PC-9 (cell line): ENCODE measurements at regions not wholly inside any gene's neighbourhood (a gene's known extent, or its start where the extent isn't known, plus 50 kb on each side); places are given as distances from the start of the nearest gene placed in this dataset.

Experiments used
- BruUV-seq: library from RNA; stranded (reverse); fragments of 400-500 nt; replicated peaks from 2 replicates; lab custom pipeline; 2021; lab: Mats Ljungman, UMichigan
- CTCF ChIA-PET: fragments of 300-600 bp; sonication (Branson Sonifier 250); formaldehyde crosslinking; loops from one replicate; lab custom pipeline; 2022; ENCODE audit warnings: antibody characterized with exemption; lab: Charles Lee
- POLR2A ChIA-PET: fragments of 300-600 bp; sonication (Branson Sonifier 250); formaldehyde crosslinking; loops from one replicate; lab custom pipeline; 2022; ENCODE audit warnings: antibody characterized with exemption; ENCODE audit not compliant: unreplicated experiment; lab: Charles Lee
- DNase-seq, 2 experiments: peaks; one replicate each; pipeline versions ENCODE4 v3.0.0 to v3.0.0-alpha.2; 2015 to 2022; ENCODE audit warnings: mixed read lengths in 1 of 2
- H2AFZ ChIP-seq: fragments of 200-600 bp; sonication (generic); 2 replicates; pipeline ENCODE4 v1.8.1; 2017; ENCODE audit warnings: antibody characterized with exemption
- H3F3A ChIP-seq: fragments of 200-600 bp; sonication (generic); 2 replicates; pipeline ENCODE4 v1.8.1; 2017; ENCODE audit warnings: antibody characterized with exemption, mild to moderate bottlenecking, low read depth; ENCODE audit not compliant: insufficient read depth
- H3K27ac ChIP-seq: fragments of 200-600 bp; sonication (generic); 2 replicates; pipeline ENCODE4 v1.6.1; 2016; ENCODE audit warnings: mixed run types
- H3K27me3 ChIP-seq: fragments of 200-600 bp; sonication (generic); 2 replicates; pipeline ENCODE4 v1.6.1; 2016; ENCODE audit warnings: low read depth, mixed run types; ENCODE audit not compliant: insufficient read depth
- H3K36me3 ChIP-seq: fragments of 200-600 bp; sonication (generic); 2 replicates; pipeline ENCODE4 v1.6.1; 2016; ENCODE audit warnings: low read depth, mixed run types
- H3K4me1 ChIP-seq: fragments of 200-600 bp; sonication (generic); replicated peaks from 2 replicates; pipeline ENCODE4 v1.6.1; 2016; ENCODE audit warnings: mixed run types; ENCODE audit not compliant: insufficient read depth
- H3K4me2 ChIP-seq: fragments of 200-600 bp; sonication (generic); 2 replicates; pipeline ENCODE4 v1.6.1; 2017; ENCODE audit warnings: mixed run types
- H3K4me3 ChIP-seq: fragments of 200-600 bp; sonication (generic); 2 replicates; pipeline ENCODE4 v1.6.1; 2016; ENCODE audit warnings: mixed run types
- H3K79me2 ChIP-seq: fragments of 200-600 bp; sonication (generic); 2 replicates; pipeline ENCODE4 v1.6.1; 2017; ENCODE audit warnings: low read depth, mixed run types
- H3K9me2 ChIP-seq: fragments of 200-600 bp; sonication (generic); 2 replicates; pipeline ENCODE4 v1.8.1; 2017; ENCODE audit warnings: mild to moderate bottlenecking; ENCODE audit not compliant: insufficient read depth
- H3K9me3 ChIP-seq: fragments of 200-600 bp; sonication (generic); 2 replicates; pipeline ENCODE4 v1.8.1; 2016; ENCODE audit warnings: low read depth; ENCODE audit not compliant: insufficient read depth
- H4K20me1 ChIP-seq: fragments of 200-600 bp; sonication (generic); 2 replicates; pipeline ENCODE4 v1.8.1; 2017; ENCODE audit not compliant: insufficient read depth
- CTCF ChIP-seq: fragments of 200-600 bp; sonication (generic); conservative IDR thresholded peaks from 2 replicates; pipeline ENCODE4 v1.6.1; 2017; ENCODE audit warnings: mixed run types, antibody characterized with exemption, mild to moderate bottlenecking, moderate library complexity
- EZH2 ChIP-seq: fragments of 200-600 bp; sonication (generic); IDR thresholded peaks from 2 replicates; pipeline ENCODE4 v1.8.0; 2017; ENCODE audit warnings: antibody characterized with exemption, low read depth
- intact Hi-C: fragments of 100-400 bp; cut with micrococcal nuclease; formaldehyde crosslinking; loops from one replicate; pipeline ENCODE4 v1.10.0; 2022; ENCODE audit not compliant: unreplicated experiment

DNA sequence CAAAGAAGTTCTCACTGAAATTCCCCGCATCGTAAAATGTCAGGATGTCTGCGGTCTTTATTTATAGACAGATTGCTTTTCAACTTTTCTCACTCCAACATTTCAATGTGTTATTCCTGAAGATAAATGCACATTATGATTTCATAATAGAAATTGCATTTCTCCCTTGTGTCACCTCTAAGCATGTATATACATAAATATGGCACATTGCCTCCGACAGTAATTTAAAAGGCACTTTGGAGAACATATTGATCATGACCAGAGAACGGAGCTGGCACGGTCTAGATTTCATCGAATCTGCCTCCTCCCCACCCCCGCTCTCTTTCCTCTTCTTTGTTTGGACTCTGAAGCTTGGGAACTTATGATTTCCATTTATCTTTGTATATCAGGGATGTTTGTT lies 54.9 kb upstream of the IGSF21 start:
- Histone ChIP-seq H3F3A (no peaks in the 10 kb centered on the region), H3K9me3 (no peaks in the 10 kb centered on the region), H3K4me1 (no peaks in the 10 kb centered on the region), H2AFZ (no peak overlapping the region), H3K36me3 (no peaks in the 10 kb centered on the region), H3K9me2 (no peaks in the 10 kb centered on the region), H4K20me1 (no peaks in the 10 kb centered on the region), H3K27ac (no peak overlapping the region), H3K4me3 (no peak overlapping the region), H3K79me2 (no peaks in the 10 kb centered on the region), H3K27me3 (peaks cover 40% of the 10 kb centered on the region), H3K4me2 (no peak overlapping the region)
- no peak for DNase-seq
- CTCF ChIA-PET, result no interaction called here
- TF ChIP-seq CTCF (no peak), EZH2 (no peak)
- intact Hi-C loops, result no loop called here
- BruUV-seq, result no TSS peak
- POLR2A ChIA-PET, result no interaction called here

DNA sequence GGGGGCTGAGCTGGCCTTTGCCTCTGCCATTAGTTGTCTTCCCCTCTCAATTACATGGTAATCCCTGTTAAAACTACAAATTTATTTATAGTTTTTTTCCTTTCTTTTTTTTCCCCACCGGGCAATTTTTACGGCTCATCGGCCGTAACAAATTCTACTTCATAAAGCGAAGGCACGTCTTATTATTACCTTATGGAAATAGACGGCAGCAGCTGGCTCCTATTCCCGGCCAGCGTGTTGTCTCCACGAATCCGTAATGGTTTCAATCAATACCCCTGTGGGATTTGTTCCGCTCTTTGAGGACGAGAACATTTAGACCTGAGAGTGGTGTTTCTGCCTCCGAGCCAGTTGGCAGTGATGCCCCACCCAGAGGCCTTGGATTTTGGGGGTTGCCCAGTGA lies 52.4 kb upstream of the IGSF21 start:
- intact Hi-C loops, result no loop called here
- no peak for DNase-seq
- H3K36me3 ChIP-seq, result no peaks in the 10 kb centered on the region
- H2AFZ ChIP-seq, result no peak overlapping the region
- no peak overlapping the region for H3K4me3 ChIP-seq
- H3K4me2 ChIP-seq, result no peak overlapping the region
- ChIA-PET CTCF (no interaction called here), POLR2A (no interaction called here)
- no peaks in the 10 kb centered on the region for H3K9me2 ChIP-seq
- H4K20me1 ChIP-seq, result no peaks in the 10 kb centered on the region
- no peaks in the 10 kb centered on the region for H3K9me3 ChIP-seq
- no TSS peak for BruUV-seq
- peaks cover 59% of the 10 kb centered on the region for H3K27me3 ChIP-seq
- no peak overlapping the region for H3K27ac ChIP-seq
- TF ChIP-seq CTCF (no peak), EZH2 (no peak)
- no peaks in the 10 kb centered on the region for H3K4me1 ChIP-seq
- no peaks in the 10 kb centered on the region for H3F3A ChIP-seq
- no peaks in the 10 kb centered on the region for H3K79me2 ChIP-seq

GRCh38 chr1:18056545-18056944 lies 51.1 kb upstream of the IGSF21 start:
- intact Hi-C loops, result no loop called here
- ChIA-PET POLR2A (no interaction called here), CTCF (no interaction called here)
- H3K79me2 ChIP-seq, result no peaks in the 10 kb centered on the region
- H2AFZ ChIP-seq, result no peak overlapping the region
- no peaks in the 10 kb centered on the region for H3K36me3 ChIP-seq
- H3K9me2 ChIP-seq, result no peaks in the 10 kb centered on the region
- H3K9me3 ChIP-seq, result no peaks in the 10 kb centered on the region
- H3F3A ChIP-seq, result no peaks in the 10 kb centered on the region
- no peaks in the 10 kb centered on the region for H3K4me1 ChIP-seq
- BruUV-seq, result no TSS peak
- H4K20me1 ChIP-seq, result no peaks in the 10 kb centered on the region
- peaks cover 73% of the 10 kb centered on the region for H3K27me3 ChIP-seq
- TF ChIP-seq EZH2, result no peak
- no peak for TF ChIP-seq CTCF
- DNase-seq, result no peak
- no peak overlapping the region for H3K4me2 ChIP-seq
- no peak overlapping the region for H3K27ac ChIP-seq
- H3K4me3 ChIP-seq, result no peak overlapping the region
